Lung (tissue), 11 donors: ENCODE measurements at regions not wholly inside any gene's neighbourhood (a gene's known extent, or its start where the extent isn't known, plus 50 kb on each side); places are given as distances from the start of the nearest gene placed in this dataset.

Experiments used
- ATAC-seq: fragments of 200-7000 bp; cut with Tn5 transposase; one replicate; pipeline ENCODE4 v1.9.1; 2020; ENCODE audit warnings: moderate number of reproducible peaks; ENCODE audit not compliant: insufficient read depth, low FRiP score
- DNase-seq, 3 donors: peaks; one replicate each; pipeline ENCODE4 v3.0.0-alpha.2; 2013 to 2017
- H3K27ac ChIP-seq, 2 donors: one replicate each; pipeline ENCODE4 v1.5.1; 2013; ENCODE audit warnings: mild to moderate bottlenecking in 2 of 2, moderate library complexity in 2 of 2, control low read depth in 1 of 2, inconsistent platforms in 1 of 2, low read depth in 1 of 2, low read length in 1 of 2
- H3K27me3 ChIP-seq, 3 donors: one replicate each; pipeline ENCODE4 v1.5.1; 2013; ENCODE audit warnings: low read length in 2 of 3; ENCODE audit not compliant: control insufficient read depth in 3 of 3, insufficient read depth in 3 of 3
- H3K36me3 ChIP-seq, 4 donors: one replicate each; pipeline ENCODE4 v1.5.1; 2013; ENCODE audit warnings: low read length in 4 of 4, mild to moderate bottlenecking in 1 of 4, moderate library complexity in 1 of 4; ENCODE audit not compliant: control insufficient read depth in 4 of 4, insufficient read depth in 4 of 4
- H3K4me1 ChIP-seq, 5 donors: one replicate each; pipeline ENCODE4 v1.5.1; 2013; ENCODE audit warnings: low read length in 5 of 5, mild to moderate bottlenecking in 2 of 5, moderate library complexity in 1 of 5; ENCODE audit not compliant: control insufficient read depth in 5 of 5, insufficient read depth in 5 of 5
- H3K4me3 ChIP-seq: one replicate; pipeline ENCODE4 v1.5.1; 2013; ENCODE audit warnings: mild to moderate bottlenecking, control low read depth, moderate library complexity
- H3K9ac ChIP-seq, 2 donors: one replicate each; pipeline ENCODE4 v1.5.1; 2013; ENCODE audit warnings: low read length in 2 of 2, control low read depth in 1 of 2; ENCODE audit not compliant: insufficient read depth in 1 of 2
- H3K9me3 ChIP-seq, 4 donors: one replicate each; pipeline ENCODE4 v1.5.1; 2013; ENCODE audit warnings: low read length in 3 of 4, mild to moderate bottlenecking in 1 of 4, moderate library complexity in 1 of 4; ENCODE audit not compliant: control insufficient read depth in 4 of 4, insufficient read depth in 3 of 4
- CTCF ChIP-seq: IDR thresholded peaks from 2 replicates; pipeline ENCODE4 v1.5.1; 2012; ENCODE audit warnings: mild to moderate bottlenecking; ENCODE audit errors: control extremely low read depth, extremely low read depth
- WGBS, 2 donors: extraction: QIAGEN DNeasy Blood & Tissue Kit; methylation state at CpG; one replicate each; pipeline ENCODE4 v1.1.7; 2013; 5-methylcytosine and 5-hydroxymethylcytosine counted together
- donor health status: control.
- donor health status: control.
- donor health status: Bipolar disorder and iron deficiency.
- donor health status: healthy.
- donor health status: DM: yes; HTN: yes; CAD: no.

GRCh38 chr20:51862796-51863195 lies 60.5 kb upstream of the SALL4 start:
- Histone ChIP-seq H3K4me3 (no peak overlapping the region), H3K36me3 (no peaks in the 10 kb centered on the region), H3K27ac (no peak overlapping the region), H3K9me3 (no peaks in the 10 kb centered on the region), H3K9ac (no peak overlapping the region), H3K27me3 (no peaks in the 10 kb centered on the region), H3K4me1 (no peaks in the 10 kb centered on the region)
- 86 to 91% methylated on average over 8 of the region's 8 CpGs for WGBS, 2 donors
- ATAC-seq = no peak
- no peak for TF ChIP-seq CTCF
- DNase-seq = no peak

- 84 to 90% methylated on average over 7 of the region's 7 CpGs for WGBS, 2 donors
- Histone ChIP-seq H3K4me3 (no peak overlapping the region), H3K27ac (no peak overlapping the region), H3K36me3 (no peaks in the 10 kb centered on the region), H3K27me3 (no peaks in the 10 kb centered on the region), H3K9ac (no peak overlapping the region), H3K9me3 (no peaks in the 10 kb centered on the region), H3K4me1 (no peaks in the 10 kb centered on the region)
- DNase-seq (no peak), ATAC-seq (no peak)
- TF ChIP-seq CTCF = no peak
Observed at GRCh38 chr20:51861726-51862466, 59.6 kb upstream of the SALL4 start.

GRCh38 chr20:51860111-51860882 lies 58.0 kb upstream of the SALL4 start:
- H3K4me1 ChIP-seq = no peaks in the 10 kb centered on the region
- ATAC-seq = no peak
- H3K9ac ChIP-seq = no peak overlapping the region
- H3K27me3 ChIP-seq = no peaks in the 10 kb centered on the region
- no peak overlapping the region for H3K4me3 ChIP-seq
- DNase-seq = no peak
- no peak for TF ChIP-seq CTCF
- WGBS, 2 donors = 81 to 91% methylated on average over 5 of the region's 5 CpGs
- no peaks in the 10 kb centered on the region for H3K36me3 ChIP-seq
- no peak overlapping the region for H3K27ac ChIP-seq
- H3K9me3 ChIP-seq = no peaks in the 10 kb centered on the region
